ENCODE measurements at regions not wholly inside any gene's neighbourhood (a gene's known extent, or its start where the extent isn't known, plus 50 kb on each side); places are given as distances from the start of the nearest gene placed in this dataset.

DNA sequence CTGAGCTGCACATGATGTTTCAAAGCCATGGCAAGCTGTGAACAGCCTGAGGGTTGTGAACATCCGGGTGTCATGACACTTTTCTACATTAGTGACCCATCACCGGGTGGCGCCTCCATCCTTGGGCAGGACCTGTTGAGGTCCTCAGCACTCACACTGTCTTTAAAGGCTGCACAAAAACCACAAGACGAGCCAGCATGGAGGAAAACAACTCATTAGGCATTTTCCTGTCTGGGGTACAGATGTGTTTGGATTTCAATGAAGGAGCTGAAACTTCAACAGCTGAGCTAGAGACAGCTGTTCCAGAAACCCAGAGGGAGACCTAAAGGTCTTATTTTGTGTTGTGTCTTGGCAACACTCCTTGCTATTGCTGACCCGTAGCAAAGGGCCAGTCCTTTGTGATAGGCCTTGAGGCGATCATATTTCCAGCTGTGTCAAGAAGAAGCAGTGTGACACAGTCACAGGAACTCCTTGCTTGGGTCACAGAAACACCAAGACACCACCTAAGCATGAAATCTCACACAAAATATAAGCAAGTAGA is 151.8 kb upstream of the VLDLR start:
- TF ChIP-seq POLR2AphosphoS5 (IDR thresholded peaks at IDR 0.05): no peak
- TF ChIP-seq, protein P1, sequence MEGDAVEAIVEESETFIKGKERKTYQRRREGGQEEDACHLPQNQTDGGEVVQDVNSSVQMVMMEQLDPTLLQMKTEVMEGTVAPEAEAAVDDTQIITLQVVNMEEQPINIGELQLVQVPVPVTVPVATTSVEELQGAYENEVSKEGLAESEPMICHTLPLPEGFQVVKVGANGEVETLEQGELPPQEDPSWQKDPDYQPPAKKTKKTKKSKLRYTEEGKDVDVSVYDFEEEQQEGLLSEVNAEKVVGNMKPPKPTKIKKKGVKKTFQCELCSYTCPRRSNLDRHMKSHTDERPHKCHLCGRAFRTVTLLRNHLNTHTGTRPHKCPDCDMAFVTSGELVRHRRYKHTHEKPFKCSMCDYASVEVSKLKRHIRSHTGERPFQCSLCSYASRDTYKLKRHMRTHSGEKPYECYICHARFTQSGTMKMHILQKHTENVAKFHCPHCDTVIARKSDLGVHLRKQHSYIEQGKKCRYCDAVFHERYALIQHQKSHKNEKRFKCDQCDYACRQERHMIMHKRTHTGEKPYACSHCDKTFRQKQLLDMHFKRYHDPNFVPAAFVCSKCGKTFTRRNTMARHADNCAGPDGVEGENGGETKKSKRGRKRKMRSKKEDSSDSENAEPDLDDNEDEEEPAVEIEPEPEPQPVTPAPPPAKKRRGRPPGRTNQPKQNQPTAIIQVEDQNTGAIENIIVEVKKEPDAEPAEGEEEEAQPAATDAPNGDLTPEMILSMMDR (IDR thresholded peaks at IDR 0.05): no peak

All from transverse colon (tissue), 4 donors.